ENCODE measurements at regions not wholly inside any gene's neighbourhood (a gene's known extent, or its start where the extent isn't known, plus 50 kb on each side); places are given as distances from the start of the nearest gene placed in this dataset.

DNA sequence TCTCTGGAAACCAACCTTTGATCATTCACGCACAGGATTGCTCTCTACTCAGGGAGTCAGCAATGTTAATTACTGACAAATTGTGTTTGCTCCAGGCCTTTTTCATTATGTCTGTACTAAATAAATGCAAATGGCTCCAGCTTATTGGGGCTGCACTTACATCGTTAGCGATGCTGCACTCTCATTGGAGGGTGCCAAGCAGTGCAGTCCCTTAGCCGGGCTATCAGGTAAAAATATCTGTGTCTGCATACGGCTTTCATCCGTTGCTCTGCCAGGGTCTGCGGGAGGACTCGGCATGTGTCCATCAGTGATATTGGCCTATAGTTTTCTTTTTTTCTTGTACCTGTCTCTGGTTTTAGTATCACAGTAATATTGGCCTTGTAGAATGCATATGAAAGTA, 471.5 kb upstream of the CADM2 start:
- H3K9me1 ChIP-seq (ENCODE audit: control insufficient read depth, extremely low read depth, insufficient read depth, low read length): no peaks in the 10 kb centered on the region
- dilution Hi-C loops (cut with MboI; ENCODE audit: extremely low pct_ligation_motif_present, low sequenced_read_pairs): no loop called here
- H3K4me3 ChIP-seq (ENCODE audit: control insufficient read depth in 2 of 3, extremely low read depth in 1 of 3, insufficient read depth in 2 of 3, low read depth in 1 of 3, low read length in 3 of 3): no peak overlapping the region
- H3K79me2 ChIP-seq (ENCODE audit: control insufficient read depth, insufficient read depth, low read length): no peaks in the 10 kb centered on the region
- H4K20me1 ChIP-seq (ENCODE audit: control insufficient read depth, extremely low read depth, insufficient read depth, low read length): no peaks in the 10 kb centered on the region
- FAIRE-seq (no peak), DNase-seq (ENCODE audit: low read depth, low spot score) (no peak)
- H3K27ac ChIP-seq (ENCODE audit: control insufficient read depth, insufficient read depth, low read length): no peak overlapping the region
- H2AFZ ChIP-seq (ENCODE audit: control insufficient read depth, low read length): no peak overlapping the region
- H3K9me3 ChIP-seq (ENCODE audit: control insufficient read depth, low read depth, low read length): no peaks in the 10 kb centered on the region
- no peak overlapping the region for H3K9ac ChIP-seq (ENCODE audit: control insufficient read depth, extremely low read depth, insufficient read depth, low read length)
- no peak overlapping the region for H3K4me2 ChIP-seq (ENCODE audit: control insufficient read depth, extremely low read depth, insufficient read depth, low read depth, low read length)
- no peaks in the 10 kb centered on the region for H3K36me3 ChIP-seq (ENCODE audit: control insufficient read depth in 2 of 2, extremely low read depth in 1 of 2, insufficient read depth in 2 of 2, low read length in 2 of 2)
- no peaks in the 10 kb centered on the region for H3K27me3 ChIP-seq (ENCODE audit: control insufficient read depth, extremely low read depth, insufficient read depth, low read length)
- no peaks in the 10 kb centered on the region for H3K4me1 ChIP-seq (ENCODE audit: control insufficient read depth, extremely low read depth, insufficient read depth, low read length)
- TF ChIP-seq CTCF (optimal IDR thresholded peaks at IDR 0.05 in 1 of 3, IDR thresholded peaks at IDR 0.05 in 1 of 3, conservative IDR thresholded peaks at IDR 0.05 in 1 of 3; ENCODE audit: extremely low read depth in 1 of 3, insufficient read depth in 2 of 3, low read length in 3 of 3) (no peak), EZH2 (IDR thresholded peaks at IDR 0.05; ENCODE audit: low read length) (no peak)

- FAIRE-seq (no peak), DNase-seq (ENCODE audit: low read depth, low spot score) (no peak)
- dilution Hi-C loops (cut with MboI; ENCODE audit: extremely low pct_ligation_motif_present, low sequenced_read_pairs): no loop called here
- Histone ChIP-seq H3K4me2 (ENCODE audit: control insufficient read depth, extremely low read depth, insufficient read depth, low read depth, low read length) (no peak overlapping the region), H3K79me2 (ENCODE audit: control insufficient read depth, insufficient read depth, low read length) (no peaks in the 10 kb centered on the region), H3K27ac (ENCODE audit: control insufficient read depth, insufficient read depth, low read length) (no peak overlapping the region), H3K4me1 (ENCODE audit: control insufficient read depth, extremely low read depth, insufficient read depth, low read length) (no peaks in the 10 kb centered on the region), H4K20me1 (ENCODE audit: control insufficient read depth, extremely low read depth, insufficient read depth, low read length) (no peaks in the 10 kb centered on the region), H2AFZ (ENCODE audit: control insufficient read depth, low read length) (no peak overlapping the region), H3K9me1 (ENCODE audit: control insufficient read depth, extremely low read depth, insufficient read depth, low read length) (no peaks in the 10 kb centered on the region), H3K9ac (ENCODE audit: control insufficient read depth, extremely low read depth, insufficient read depth, low read length) (no peak overlapping the region), H3K4me3 (ENCODE audit: control insufficient read depth in 2 of 3, extremely low read depth in 1 of 3, insufficient read depth in 2 of 3, low read depth in 1 of 3, low read length in 3 of 3) (no peak overlapping the region), H3K9me3 (ENCODE audit: control insufficient read depth, low read depth, low read length) (no peaks in the 10 kb centered on the region), H3K27me3 (ENCODE audit: control insufficient read depth, extremely low read depth, insufficient read depth, low read length) (no peaks in the 10 kb centered on the region), H3K36me3 (ENCODE audit: control insufficient read depth in 2 of 2, extremely low read depth in 1 of 2, insufficient read depth in 2 of 2, low read length in 2 of 2) (no peaks in the 10 kb centered on the region)
- no peak for TF ChIP-seq EZH2 (IDR thresholded peaks at IDR 0.05; ENCODE audit: low read length)
- no peak for TF ChIP-seq CTCF (optimal IDR thresholded peaks at IDR 0.05 in 1 of 3, IDR thresholded peaks at IDR 0.05 in 1 of 3, conservative IDR thresholded peaks at IDR 0.05 in 1 of 3; ENCODE audit: extremely low read depth in 1 of 3, insufficient read depth in 2 of 3, low read length in 3 of 3)
These were observed 454.0 kb upstream of the CADM2 start for GRCh38 chr3:84504761-84505160.
